ENCODE measurements at regions not wholly inside any gene's neighbourhood (a gene's known extent, or its start where the extent isn't known, plus 50 kb on each side); places are given as distances from the start of the nearest gene placed in this dataset.

- no peaks in the 10 kb centered on the region for H3K36me3 ChIP-seq
- TF ChIP-seq POLR2A (IDR thresholded peaks at IDR 0.05) (no peak), CTCF (IDR thresholded peaks at IDR 0.05) (no peak)
- no peaks in the 10 kb centered on the region for H3K4me1 ChIP-seq
- no peaks in the 10 kb centered on the region for H3K9me3 ChIP-seq
- no peaks in the 10 kb centered on the region for H3K27me3 ChIP-seq
- H3K27ac ChIP-seq: no peak overlapping the region
- DNase-seq: no peak
- no peak overlapping the region for H3K4me3 ChIP-seq
- WGBS, 2 donors: 70 to 73% methylated on average over 6 of the region's 6 CpGs
- intact Hi-C loops (cut with DNase I): no loop called here
Observed at GRCh38 chr4:133711817-133712216, 489.8 kb downstream of the PABPC4L start.

GRCh38 chr4:133694416-133694815, 507.2 kb downstream of the PABPC4L start:
- WGBS, 2 donors: 50 to 66% methylated on average over 2 of the region's 2 CpGs
- Histone ChIP-seq H3K36me3 (no peaks in the 10 kb centered on the region), H3K9me3 (peaks cover 0 to 7% (median 0%) of the 10 kb centered on the region in 3 donors), H3K4me3 (no peak overlapping the region), H3K27me3 (no peaks in the 10 kb centered on the region), H3K4me1 (no peaks in the 10 kb centered on the region), H3K27ac (no peak overlapping the region)
- DNase-seq: no peak
- no peak for TF ChIP-seq CTCF (IDR thresholded peaks at IDR 0.05)
- no peak for TF ChIP-seq POLR2A (IDR thresholded peaks at IDR 0.05)
- intact Hi-C loops (cut with DNase I): no loop called here

- no peaks in the 10 kb centered on the region for H3K27me3 ChIP-seq
- 79 to 87% methylated on average over 6 of the region's 6 CpGs for WGBS, 2 donors
- no peak overlapping the region for H3K4me3 ChIP-seq
- H3K36me3 ChIP-seq: no peaks in the 10 kb centered on the region
- TF ChIP-seq CTCF (IDR thresholded peaks at IDR 0.05) (no peak), POLR2A (IDR thresholded peaks at IDR 0.05) (no peak)
- intact Hi-C loops (cut with DNase I): no loop called here
- no peak for DNase-seq
- H3K9me3 ChIP-seq: peaks cover 0 to 6% (median 0%) of the 10 kb centered on the region in 3 donors
- no peak overlapping the region for H3K27ac ChIP-seq
- no peaks in the 10 kb centered on the region for H3K4me1 ChIP-seq
Observed at GRCh38 chr4:133683967-133684366, 517.6 kb downstream of the PABPC4L start.

- Histone ChIP-seq H3K4me3 (no peak overlapping the region), H3K36me3 (no peaks in the 10 kb centered on the region), H3K27ac (no peak overlapping the region), H3K27me3 (no peaks in the 10 kb centered on the region), H3K9me3 (no peaks in the 10 kb centered on the region), H3K4me1 (no peaks in the 10 kb centered on the region)
- 37 to 38% methylated on average over 4 to 6 of the region's 6 CpGs for WGBS, 2 donors
- intact Hi-C loops (cut with DNase I): no loop called here
- DNase-seq: no peak
- TF ChIP-seq CTCF (IDR thresholded peaks at IDR 0.05) (no peak), POLR2A (IDR thresholded peaks at IDR 0.05) (no peak)
Observed at GRCh38 chr4:133668061-133668851, 519.2 kb downstream of the PCDH10 start.

- 46 to 81% methylated on average over 2 of the region's 2 CpGs for WGBS, 2 donors
- Histone ChIP-seq H3K27me3 (no peaks in the 10 kb centered on the region), H3K27ac (no peak overlapping the region), H3K4me3 (no peak overlapping the region), H3K4me1 (no peaks in the 10 kb centered on the region), H3K9me3 (no peaks in the 10 kb centered on the region), H3K36me3 (no peaks in the 10 kb centered on the region)
- DNase-seq: no peak
- TF ChIP-seq POLR2A (IDR thresholded peaks at IDR 0.05): no peak
- TF ChIP-seq CTCF (IDR thresholded peaks at IDR 0.05): no peak
- intact Hi-C loops (cut with DNase I): no loop called here
Observed at GRCh38 chr4:133647206-133647605, 498.1 kb downstream of the PCDH10 start.
